Stimulated activated CD8-positive, alpha-beta memory T cell treated with anti-CD3 and anti-CD28 coated beads, Interleukin-4, amount 100 ng/mL, for 1 hour (primary cell): ENCODE measurements at regions not wholly inside any gene's neighbourhood (a gene's known extent, or its start where the extent isn't known, plus 50 kb on each side); places are given as distances from the start of the nearest gene placed in this dataset.

Experiments used
- DNase-seq, 2 donors: peaks; one replicate each; pipeline ENCODE4 v3.0.0-alpha.2; 2020; ENCODE audit warnings: low read depth in 2 of 2, low spot score in 1 of 2

DNA sequence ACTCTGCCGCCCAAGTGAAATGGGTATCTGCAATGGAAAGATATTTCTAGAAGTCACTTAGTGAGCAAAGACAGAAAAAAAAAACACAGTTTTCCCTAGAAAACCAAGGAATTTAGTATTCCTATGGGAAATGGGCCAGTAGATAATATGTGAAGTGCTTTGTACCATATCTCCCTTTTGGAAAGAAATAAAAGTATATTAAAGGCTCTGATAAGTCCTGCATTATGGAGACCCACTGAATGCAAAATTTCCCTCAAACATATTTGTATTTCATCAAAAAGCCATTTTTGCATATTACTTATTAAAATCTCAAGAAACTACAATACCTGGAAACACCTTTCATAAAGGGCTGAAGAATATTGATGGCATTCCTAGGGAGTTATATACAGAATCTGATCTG is 51.6 kb upstream of the DYNLRB2 start:
- no peak for DNase-seq

DNA sequence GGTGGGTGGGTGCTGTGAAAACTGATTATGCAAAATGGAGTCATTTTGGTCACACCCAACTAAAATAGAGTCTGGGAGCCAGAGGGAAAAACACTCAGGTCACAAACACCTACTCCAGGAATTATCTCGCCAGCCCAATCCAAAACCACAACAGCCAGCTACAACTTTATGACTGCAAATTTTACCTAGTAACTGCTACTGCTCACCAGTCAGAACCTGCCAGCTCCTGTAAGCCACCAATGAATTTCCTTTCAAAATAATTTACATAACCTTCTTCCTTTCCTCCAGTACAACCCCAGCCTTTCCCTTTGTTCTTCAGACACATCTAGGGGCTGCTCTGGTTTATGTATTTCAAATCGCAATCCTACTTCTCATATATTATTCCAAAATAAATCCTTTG is 52.6 kb upstream of the DYNLRB2 start:
- DNase-seq = no peak

DNA sequence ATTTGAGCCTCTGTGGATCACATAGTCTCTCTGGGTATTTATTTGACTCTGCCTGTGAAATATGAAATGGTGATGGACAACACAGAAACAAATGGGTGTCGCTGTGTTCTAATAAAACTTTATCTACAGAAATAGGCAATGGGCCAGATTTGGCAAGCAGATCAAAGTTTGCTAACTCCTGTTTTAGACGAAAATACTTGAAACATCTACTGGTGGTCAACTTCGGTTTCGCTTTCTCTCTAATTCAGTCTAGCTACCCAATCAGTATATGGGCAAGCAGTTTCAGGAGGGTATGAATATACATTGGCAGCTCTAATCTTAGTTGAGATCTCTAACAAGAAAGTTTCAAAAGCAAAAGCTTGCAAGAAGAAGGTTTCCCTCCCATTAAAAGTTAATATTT is 60.1 kb upstream of the DYNLRB2 start:
- DNase-seq = no peak

DNA sequence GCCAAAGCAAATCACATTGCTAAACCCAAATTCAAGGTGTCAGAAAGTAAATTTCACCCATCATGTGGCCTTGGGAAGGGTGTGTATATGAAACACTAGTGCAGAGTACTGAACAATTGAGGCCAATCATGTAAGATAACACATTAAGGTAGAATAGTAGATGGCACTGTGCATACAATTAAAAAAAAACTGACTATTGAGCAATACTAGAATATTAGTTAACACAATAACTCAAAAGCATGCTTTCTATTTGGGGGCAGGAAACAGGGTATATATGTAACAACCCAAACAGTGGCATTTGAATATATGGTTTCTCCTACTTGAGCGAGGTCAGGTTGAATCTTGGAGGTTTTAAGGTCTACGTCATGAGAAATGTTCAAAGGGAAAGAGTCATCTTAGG is 63.0 kb upstream of the DYNLRB2 start:
- DNase-seq = no peak

DNA sequence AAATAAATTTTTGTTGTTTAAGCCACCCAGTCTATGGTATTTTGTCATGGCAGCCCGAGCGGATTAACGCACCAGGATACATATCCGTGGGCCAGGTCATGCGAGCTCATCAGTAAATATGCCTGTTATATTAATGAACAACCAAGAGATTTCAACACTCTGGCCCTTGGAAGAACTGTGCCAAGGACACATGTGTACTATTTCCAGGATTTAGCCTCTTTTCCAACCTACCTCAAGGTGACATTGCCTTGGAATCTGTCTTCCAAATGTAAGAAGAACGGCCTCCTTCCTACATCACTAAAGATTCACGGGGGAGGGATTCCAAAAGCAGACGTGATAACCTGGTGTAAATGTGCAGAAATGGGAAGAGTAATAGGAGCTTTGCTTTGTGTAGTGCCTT is 72.8 kb upstream of the DYNLRB2 start:
- no peak for DNase-seq

DNA sequence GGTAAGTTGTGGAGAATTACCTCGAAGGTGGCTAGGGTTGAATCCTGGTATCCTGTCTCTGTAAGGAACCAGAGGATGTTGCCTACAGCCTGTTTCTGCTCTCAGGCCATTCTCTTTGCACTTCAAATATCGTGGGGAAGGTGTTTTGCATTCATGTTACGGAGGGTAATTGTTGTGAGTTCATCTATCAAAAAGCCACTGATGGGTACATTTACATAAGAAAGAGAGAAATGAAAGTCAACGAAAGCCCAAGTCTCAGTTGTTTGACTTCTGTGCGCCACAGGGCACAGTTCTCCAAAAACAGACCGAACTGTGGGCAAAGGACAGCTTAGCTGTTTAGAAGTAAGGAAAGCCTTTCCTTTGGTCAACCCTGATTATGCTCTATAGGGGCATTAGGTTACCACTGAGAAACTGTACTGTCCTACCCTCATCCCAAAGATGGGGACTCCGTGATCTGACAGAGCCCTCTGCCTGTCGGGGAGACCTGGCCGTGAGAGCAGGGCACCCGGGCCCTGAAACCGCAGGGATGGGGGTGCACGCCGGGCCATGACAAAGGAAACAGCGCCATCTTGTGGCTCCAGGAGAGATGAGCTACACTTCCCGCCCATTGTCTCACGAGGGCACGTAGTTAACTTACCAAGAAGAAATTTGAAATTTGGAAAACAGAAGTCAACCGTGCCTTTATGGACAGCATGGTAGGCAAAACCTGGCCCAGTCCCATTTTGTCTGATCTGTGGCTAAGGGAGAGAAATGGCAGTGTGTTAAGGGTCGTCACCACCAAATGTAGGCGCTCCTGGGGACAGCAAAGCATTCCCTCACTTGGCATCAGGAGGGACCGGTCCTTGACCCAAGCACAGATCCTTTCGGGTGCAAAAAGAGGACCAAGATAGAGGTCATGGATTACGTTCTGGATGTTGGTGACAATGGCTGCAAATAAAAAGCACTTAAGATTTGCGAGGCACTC is 74.5 kb upstream of the DYNLRB2 start:
- DNase-seq = peak in 1 of 2 donors; percentile 27

DNA sequence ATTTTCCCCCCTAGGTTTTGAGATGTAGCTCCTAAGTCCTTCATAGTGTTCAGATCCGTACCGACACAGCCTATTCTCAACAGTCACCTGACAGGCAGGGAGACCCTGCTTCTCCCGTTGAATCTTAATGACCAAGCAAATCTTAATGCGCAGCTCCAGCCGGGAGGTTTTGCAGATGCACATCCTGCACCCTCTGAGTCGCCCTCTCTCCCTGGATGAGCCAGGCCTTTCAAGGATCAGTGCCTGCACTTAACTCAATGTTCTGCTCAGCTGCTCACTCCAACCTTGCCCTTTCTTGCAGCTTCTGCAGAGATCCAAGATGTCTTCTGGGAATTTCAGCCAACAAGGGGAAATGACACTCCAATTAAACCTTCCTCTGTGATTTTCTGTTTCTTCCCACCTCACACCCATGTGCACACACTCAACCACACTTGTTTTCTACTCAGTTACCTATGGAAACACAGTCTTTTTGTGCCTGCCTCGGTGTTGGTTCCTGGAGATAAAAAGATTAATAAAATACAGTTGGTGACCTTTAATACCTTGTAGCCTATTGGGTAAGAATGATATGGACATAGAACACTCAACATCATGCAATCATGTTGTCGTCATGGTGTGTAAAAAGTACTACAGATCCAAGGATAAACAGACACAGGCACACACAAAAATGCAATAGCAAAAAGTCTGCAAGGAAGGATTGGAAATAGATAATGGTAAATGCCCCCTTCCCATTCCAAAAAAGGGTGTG is 76.9 kb upstream of the DYNLRB2 start:
- DNase-seq = no peak

DNA sequence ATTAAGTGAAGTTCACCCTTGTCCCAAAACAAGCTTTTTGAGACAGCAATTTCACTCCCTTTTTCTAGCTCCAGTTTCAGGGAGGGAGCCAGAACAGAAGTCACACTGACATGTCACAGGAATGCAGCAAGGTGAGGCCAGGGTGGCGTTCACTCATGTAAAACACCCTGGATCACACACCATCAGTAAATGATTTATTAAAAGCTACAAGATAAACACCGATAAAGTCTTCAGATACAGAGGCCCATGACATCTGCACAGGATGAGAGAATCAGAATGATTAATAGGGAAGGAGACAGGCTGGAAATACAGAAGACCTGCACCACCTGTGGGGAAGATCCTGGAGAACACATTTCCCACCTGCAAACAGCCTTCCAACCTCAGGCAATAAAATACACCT is 77.5 kb upstream of the DYNLRB2 start:
- no peak for DNase-seq

DNA sequence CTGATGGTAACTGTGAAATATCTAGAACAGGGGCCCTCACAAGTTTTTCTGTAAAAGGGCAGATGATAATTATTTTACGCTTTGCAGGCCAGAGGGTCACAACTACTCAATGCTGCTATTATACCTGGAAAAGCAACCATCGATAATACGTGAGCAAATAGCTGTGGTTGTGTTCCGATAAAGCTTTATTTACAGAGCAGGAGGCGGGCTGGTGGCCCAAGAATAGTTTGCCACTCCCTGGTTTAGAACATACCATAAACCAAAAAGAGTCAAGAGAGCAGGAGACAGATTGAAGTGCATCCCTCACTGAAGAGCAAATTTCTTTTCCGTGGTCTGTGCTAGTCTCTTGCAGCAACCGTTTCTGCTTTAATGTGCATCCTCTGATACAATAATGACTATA is 77.9 kb upstream of the DYNLRB2 start:
- no peak for DNase-seq

DNA sequence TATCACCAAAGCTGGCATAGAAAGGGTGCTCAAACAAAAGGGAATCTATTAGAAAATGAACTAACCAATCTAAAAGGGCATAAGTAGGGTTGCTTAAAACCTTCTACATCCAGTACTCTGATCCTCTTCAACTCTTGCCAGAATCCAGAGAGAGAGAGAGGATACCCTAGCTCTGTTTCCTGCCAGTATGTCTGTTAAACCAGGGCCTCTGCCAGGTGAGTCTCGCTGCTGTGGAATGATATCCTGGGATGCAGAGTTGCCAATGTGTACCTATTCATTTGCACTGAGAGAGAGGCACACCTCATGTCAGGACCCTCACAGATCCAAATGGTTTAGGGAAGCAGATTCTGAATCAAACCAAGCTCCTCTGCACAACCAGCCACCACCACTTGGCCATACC is 79.8 kb upstream of the DYNLRB2 start:
- DNase-seq = no peak

DNA sequence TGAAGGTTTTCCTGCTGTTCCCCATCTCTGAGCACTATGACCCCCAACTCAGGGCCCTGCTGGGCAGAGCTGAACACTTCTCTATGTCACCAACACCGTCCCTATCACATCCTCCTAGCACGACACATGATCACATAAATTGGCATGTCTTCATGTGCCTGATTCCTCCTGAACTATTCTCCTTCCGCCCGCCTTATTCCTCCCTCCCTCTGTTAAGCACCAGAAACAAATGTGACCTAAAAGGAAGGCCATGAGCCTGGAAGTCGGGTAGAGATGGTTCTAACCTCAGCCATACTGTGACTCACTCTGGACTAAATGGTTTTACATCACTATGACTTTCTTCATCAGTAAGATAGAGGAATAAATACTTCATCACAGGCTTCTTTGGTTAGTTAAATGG is 80.8 kb upstream of the DYNLRB2 start:
- no peak for DNase-seq

DNA sequence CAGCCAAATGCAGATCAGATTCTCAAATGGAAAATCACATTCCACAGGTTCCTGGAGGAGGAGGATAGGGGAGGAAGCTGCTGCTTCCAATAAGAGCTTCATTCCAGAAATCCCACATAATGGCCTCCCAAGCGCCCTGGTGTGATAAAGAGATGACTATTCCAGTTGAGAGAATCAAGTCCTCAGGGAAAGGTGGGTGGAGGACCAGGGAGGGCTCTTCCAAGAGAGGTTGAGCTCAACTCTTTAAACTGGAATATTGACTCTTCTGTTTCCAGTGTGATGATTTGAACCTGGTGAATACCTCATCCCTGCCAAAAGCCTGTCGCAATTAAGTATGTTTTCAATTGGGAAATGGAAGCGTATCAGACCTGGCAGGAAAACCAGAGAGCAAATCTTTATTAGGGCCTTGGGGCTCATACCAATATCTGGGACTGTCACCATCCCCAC is 81.4 kb upstream of the DYNLRB2 start:
- no peak for DNase-seq

DNA sequence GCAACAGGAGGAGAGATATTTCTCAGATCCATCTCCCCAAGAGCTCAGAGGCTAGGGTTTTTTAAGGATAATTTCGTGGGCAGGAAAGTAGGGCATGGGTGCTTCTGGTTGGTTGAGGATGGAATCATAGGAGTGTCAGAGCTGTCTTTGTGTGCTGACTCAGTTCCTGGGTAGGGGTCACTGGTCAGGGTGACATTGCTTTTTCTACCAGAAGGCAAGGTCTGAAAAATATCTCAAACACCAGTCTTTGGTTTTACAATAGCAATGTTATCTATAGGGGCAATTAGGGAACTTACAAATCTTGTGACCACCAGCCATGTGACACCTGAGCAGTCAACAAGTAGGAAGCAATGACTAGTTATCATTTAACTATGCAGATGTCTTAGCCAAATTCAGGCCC is 82.9 kb upstream of the DYNLRB2 start:
- no peak for DNase-seq

DNA sequence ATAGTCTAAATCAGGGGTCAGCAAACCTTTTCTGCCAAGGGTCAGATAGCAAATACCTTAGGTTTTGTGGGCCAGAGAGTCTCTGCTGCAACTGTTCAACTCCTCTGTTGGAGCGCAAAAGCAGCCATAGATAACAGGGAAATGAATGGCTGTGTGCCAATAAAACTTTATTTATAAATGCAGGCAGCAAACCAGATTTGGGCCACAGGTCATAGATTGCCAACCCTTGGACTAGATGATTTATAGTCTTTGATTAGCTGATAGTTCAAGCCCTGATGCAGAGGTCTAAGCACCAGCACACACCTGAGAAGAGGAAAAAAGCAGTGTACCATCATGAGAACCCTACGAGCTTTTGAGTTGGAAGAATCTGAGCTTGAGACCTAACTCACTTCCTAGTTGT is 86.0 kb upstream of the DYNLRB2 start:
- no peak for DNase-seq

DNA sequence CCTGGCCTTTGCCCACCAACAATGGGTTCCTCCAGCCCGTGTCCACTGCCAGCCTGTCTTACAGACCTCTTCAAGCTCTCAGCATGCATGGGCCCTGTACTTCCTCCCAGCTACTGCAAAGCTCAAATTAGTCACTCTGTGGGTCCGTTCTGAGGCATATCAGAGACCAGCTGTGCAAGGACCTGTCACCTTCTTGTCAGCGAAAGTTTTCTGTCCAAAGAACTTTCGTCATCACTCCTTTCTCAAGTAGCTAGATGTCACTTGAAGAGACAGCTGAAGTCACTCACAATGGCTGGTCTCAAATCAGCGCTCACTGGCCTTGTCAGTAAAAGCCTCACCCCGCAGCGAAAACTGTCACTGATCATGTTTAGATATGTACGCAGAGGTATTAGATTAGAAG is 91.4 kb upstream of the DYNLRB2 start:
- no peak for DNase-seq

DNA sequence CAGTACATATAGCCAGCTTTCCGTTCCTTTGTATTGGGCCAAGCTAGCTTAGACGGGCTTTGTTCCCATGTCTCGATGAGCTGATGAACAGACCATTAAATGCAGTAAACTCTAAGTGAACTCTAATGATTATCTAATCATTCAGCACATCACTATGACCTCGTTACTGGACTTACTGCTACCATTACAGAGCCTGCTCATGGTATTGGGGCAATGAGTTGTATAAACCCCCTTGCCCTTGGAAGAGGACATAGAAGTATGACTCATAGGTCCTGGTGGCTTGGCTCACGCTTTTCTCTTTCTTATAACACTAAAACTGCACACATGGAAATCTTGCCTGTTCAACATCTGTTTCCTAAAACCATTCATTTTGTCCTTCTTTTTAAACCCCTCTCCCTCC is 93.6 kb upstream of the DYNLRB2 start:
- DNase-seq = no peak

DNA sequence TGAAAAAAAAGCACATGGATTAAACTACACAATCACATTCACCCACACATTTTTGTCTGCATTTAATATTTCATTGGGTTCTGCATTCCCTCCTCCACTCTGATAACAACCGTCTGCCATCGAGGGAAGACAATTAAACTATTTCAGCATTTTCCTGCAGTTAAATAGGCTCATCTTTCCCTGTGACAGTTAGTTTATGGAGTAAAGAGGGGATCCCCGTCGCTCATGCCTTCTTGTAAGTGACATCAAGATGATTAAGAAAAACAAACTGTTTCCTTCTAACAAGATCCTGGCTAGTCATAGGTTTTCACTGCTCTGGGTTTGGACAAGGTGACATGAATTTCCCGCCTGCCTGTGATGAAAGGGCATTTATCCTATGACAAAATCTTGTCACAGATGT is 98.0 kb upstream of the DYNLRB2 start:
- no peak for DNase-seq

DNA sequence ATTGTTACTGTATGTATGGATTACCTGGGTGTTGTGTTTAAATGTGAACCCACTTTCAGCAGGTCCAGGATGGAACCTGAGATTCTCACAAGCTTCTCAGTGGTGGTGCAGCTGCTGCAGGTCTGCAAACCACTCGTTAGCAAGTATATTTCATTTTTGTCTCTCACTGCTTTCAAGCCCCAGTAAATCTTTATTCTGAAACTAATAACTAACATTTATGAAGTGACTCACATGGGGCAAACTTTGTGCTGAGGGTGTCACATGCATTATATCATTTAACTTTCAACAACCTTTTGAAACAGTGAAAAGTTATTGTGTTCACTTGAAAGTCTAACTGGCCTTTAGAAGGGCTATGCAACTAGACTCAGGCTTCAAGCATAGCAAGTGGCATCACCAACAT is 98.9 kb upstream of the DYNLRB2 start:
- DNase-seq = no peak

DNA sequence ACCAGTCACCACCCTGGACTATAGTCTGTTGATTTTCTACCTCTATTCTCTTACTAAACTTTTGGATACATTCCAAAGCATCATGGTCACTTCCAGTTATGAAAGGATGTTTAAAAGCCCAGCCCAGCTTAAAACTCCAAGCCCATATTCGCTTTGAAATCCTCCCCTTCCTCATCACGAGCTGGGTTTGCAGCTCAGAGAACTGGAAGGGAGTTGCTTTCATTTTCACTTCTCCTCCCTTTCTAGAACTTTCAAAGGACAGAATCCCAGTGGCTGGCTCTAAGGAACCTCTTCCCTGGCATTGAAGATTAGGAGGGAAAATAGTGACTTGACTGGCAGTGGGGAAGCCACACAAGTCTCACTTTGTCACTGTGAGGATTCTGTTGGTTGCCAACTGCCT is 100.1 kb upstream of the DYNLRB2 start:
- DNase-seq = no peak

DNA sequence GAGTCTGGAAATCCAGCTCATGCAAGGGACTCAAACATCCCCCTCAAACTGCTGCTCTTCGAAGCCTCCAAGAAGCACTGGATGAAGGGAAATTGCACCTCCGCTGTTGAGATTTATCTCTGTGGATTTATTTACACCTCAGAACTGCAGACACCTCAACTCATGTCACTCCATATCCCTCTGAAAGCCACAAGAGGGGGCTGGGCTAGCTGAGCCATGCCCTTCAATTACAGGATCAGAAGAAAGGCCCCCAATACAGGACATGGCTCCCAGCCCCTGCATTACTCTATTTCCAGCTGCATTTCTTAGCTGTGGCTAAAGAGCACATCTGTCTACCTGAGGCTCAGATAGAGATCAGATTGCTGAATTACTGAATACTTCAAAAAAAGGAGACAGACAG is 103.1 kb upstream of the DYNLRB2 start:
- no peak for DNase-seq

DNA sequence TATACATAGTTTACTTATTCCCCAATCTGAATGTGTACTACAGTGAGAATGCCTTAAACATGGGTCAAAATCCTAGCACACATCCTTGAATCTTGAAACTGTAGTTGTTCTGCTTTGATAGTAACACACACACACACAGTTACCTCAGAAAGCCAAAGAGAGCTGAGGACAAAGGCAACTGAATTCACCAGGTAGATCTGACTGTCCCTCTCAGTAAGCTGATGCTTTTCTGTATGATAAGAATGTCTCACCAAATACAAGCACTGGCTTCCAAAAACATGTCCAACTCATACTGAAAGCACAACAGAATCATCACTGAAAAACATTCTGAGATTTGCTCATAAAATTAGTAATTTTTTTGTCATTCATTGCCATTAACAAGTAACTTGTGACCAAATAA is 104.3 kb upstream of the DYNLRB2 start:
- no peak for DNase-seq

DNA sequence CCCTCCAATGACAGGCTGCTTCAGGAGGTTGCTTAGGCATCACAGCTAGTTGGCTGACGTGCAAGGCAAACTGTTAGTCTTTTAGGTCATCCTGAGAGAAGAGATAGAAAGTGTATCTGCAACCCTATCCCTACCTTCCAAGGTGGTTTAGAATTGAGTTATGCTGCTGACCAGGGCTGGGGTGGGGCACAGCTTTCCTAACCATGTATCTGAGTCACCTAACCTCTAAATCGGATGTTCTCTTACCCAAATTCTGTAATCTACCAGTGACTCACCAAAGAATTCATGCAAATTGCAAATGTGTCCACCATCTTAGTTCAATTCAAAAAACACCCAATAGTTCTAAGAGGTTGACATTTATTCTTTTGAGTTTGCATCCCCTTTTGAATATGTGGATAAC is 107.2 kb upstream of the DYNLRB2 start:
- no peak for DNase-seq
